NB4 (cell line): ENCODE measurements at regions not wholly inside any gene's neighbourhood (a gene's known extent, or its start where the extent isn't known, plus 50 kb on each side); places are given as distances from the start of the nearest gene placed in this dataset.

Source experiments
- POLR2A ChIP-seq: IDR thresholded peaks from 2 replicates; pipeline ENCODE4 v1.6.1; 2011; ENCODE audit warnings: mild to moderate bottlenecking; ENCODE audit not compliant: insufficient read length; ENCODE audit errors: extremely low read depth
- TF ChIP-seq, protein P1 (sequence below): IDR thresholded peaks from one replicate; pipeline ENCODE4 v1.5.1; 2012; ENCODE audit warnings: low read depth, low read length
- TF ChIP-seq, protein P2 (sequence below): IDR thresholded peaks from 2 replicates; pipeline ENCODE4 v1.6.1; 2011; ENCODE audit warnings: low read depth, low read length

DNA sequence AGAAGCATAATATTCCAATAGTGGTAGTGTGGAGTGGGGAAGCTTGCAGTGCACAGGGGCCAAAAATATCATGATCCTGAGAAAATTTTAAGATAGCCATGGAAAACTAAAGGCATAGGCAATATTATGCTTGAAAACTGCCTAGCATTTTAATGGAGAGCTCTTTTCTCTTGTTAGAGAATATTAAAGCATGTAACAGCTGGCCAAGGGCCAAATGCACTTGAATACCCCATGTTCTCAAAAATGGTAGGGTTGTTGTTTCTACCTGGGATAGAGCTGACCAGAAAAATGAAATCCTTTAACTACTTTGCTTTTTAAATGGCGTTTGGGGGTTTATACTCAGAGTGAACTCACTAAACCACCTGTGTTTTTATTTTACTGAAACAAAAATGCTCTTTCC lies 739.6 kb upstream of the SLIT2 start:
- TF ChIP-seq POLR2A, result no peak
- TF ChIP-seq, protein P1, sequence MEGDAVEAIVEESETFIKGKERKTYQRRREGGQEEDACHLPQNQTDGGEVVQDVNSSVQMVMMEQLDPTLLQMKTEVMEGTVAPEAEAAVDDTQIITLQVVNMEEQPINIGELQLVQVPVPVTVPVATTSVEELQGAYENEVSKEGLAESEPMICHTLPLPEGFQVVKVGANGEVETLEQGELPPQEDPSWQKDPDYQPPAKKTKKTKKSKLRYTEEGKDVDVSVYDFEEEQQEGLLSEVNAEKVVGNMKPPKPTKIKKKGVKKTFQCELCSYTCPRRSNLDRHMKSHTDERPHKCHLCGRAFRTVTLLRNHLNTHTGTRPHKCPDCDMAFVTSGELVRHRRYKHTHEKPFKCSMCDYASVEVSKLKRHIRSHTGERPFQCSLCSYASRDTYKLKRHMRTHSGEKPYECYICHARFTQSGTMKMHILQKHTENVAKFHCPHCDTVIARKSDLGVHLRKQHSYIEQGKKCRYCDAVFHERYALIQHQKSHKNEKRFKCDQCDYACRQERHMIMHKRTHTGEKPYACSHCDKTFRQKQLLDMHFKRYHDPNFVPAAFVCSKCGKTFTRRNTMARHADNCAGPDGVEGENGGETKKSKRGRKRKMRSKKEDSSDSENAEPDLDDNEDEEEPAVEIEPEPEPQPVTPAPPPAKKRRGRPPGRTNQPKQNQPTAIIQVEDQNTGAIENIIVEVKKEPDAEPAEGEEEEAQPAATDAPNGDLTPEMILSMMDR, result no peak
- TF ChIP-seq, protein P2, sequence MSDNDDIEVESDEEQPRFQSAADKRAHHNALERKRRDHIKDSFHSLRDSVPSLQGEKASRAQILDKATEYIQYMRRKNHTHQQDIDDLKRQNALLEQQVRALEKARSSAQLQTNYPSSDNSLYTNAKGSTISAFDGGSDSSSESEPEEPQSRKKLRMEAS, result no peak
